Caco-2 (cell line): ENCODE measurements at regions not wholly inside any gene's neighbourhood (a gene's known extent, or its start where the extent isn't known, plus 50 kb on each side); places are given as distances from the start of the nearest gene placed in this dataset.

Source experiments
- BruUV-seq: library from RNA; stranded (reverse); fragments of 400-500 nt; replicated peaks from 2 replicates; lab custom pipeline; 2021; lab: Mats Ljungman, UMichigan
- CTCF ChIA-PET: fragments of 300-600 bp; sonication (Branson Sonifier 250); formaldehyde crosslinking; loops from one replicate; lab custom pipeline; 2022; ENCODE audit warnings: antibody characterized with exemption; lab: Charles Lee
- POLR2A ChIA-PET: fragments of 300-600 bp; sonication (Branson Sonifier 250); formaldehyde crosslinking; loops from one replicate; lab custom pipeline; 2022; ENCODE audit warnings: antibody characterized with exemption; lab: Charles Lee
- DNase-seq, 2 experiments: peaks; one replicate each; pipeline versions ENCODE4 v3.0.0 to v3.0.0-alpha.2; 2020 to 2022
- H3K27me3 ChIP-seq: replicated peaks from 2 replicates; pipeline ENCODE4 v1.6.0; 2011; ENCODE audit warnings: low read length; ENCODE audit not compliant: control insufficient read depth, insufficient read depth
- H3K36me3 ChIP-seq: 2 replicates; pipeline ENCODE4 v1.5.1; 2011; ENCODE audit warnings: low read length; ENCODE audit not compliant: control insufficient read depth, insufficient read depth
- H3K4me1 ChIP-seq: fragments of 250-450 bp; sonication (Bioruptor Pico); 2 replicates; pipeline ENCODE4 v1.5.1; 2020; ENCODE audit warnings: mild to moderate bottlenecking
- H3K4me3 ChIP-seq: 2 replicates; pipeline ENCODE4 v1.5.1; 2011; ENCODE audit warnings: low read depth, mild to moderate bottlenecking, control low read depth, low read length
- H3K9me3 ChIP-seq: fragments of 250-450 bp; sonication (Bioruptor Pico); 2 replicates; pipeline ENCODE4 v1.5.1; 2020; ENCODE audit warnings: mild to moderate bottlenecking, moderate library complexity
- H3K27ac Mint-ChIP-seq: one replicate; pipeline ENCODE4 v1.8.0; 2022; ENCODE audit warnings: mixed read lengths; ENCODE audit not compliant: unreplicated experiment
- H3K27me3 Mint-ChIP-seq: one replicate; pipeline ENCODE4 v1.8.0; 2022; ENCODE audit warnings: mixed read lengths; ENCODE audit not compliant: insufficient read depth, unreplicated experiment
- H3K36me3 Mint-ChIP-seq: one replicate; pipeline ENCODE4 v1.8.0; 2022; ENCODE audit warnings: mild to moderate bottlenecking, mixed read lengths; ENCODE audit not compliant: insufficient read depth, unreplicated experiment
- H3K4me1 Mint-ChIP-seq: one replicate; pipeline ENCODE4 v1.8.0; 2022; ENCODE audit warnings: low read depth, mixed read lengths; ENCODE audit not compliant: unreplicated experiment
- H3K4me3 Mint-ChIP-seq: one replicate; pipeline ENCODE4 v1.8.0; 2022; ENCODE audit warnings: mild to moderate bottlenecking, moderate library complexity, mixed read lengths; ENCODE audit not compliant: unreplicated experiment
- H3K9me3 Mint-ChIP-seq: one replicate; pipeline ENCODE4 v1.8.0; 2022; ENCODE audit warnings: mixed read lengths; ENCODE audit not compliant: unreplicated experiment
- intact Hi-C: fragments of 100-400 bp; cut with micrococcal nuclease; formaldehyde crosslinking; loops from one replicate; pipeline ENCODE4 v1.10.0; 2022; ENCODE audit not compliant: unreplicated experiment
- TF ChIP-seq, protein P1 (sequence below), 2 experiments: fragments of 200-600 bp in 1 of 2; IDR thresholded peaks; 1 replicate in 1 of 2; 2 replicates in 1 of 2; pipeline versions ENCODE4 v1.5.1 to v1.8.0; 2011 to 2022; ENCODE audit warnings: antibody characterized with exemption in 1 of 2, control low read depth in 1 of 2, inconsistent platforms in 1 of 2, low read depth in 1 of 2, low read length in 1 of 2, mild to moderate bottlenecking in 1 of 2, moderate library complexity in 1 of 2; ENCODE audit not compliant: insufficient read depth in 1 of 2, severe bottlenecking in 1 of 2, unreplicated experiment in 1 of 2

DNA sequence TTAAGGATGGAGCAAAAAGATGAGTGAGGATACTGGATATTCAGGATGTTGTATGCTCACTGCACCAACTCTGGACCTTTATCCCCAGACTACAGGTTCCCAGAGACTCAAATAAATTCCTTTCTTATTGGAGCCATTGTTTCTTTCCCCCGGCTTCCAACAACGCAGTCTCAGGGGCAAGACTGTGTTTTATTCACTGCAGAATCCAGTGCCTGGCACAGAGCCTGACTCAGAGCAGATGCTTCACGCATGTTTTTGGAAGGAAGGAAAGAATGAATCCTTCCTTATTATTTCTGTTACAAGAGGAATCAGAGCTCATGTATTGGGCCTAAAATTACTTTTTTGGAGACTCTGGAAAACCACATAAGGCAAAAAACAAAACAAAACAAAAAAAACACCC is 96.0 kb upstream of the VGLL4 start:
- no peaks in the 10 kb centered on the region for H3K27me3 ChIP-seq
- Mint-ChIP-seq H3K36me3 (no peaks in the 10 kb centered on the region), H3K27ac (no peak overlapping the region), H3K27me3 (no peaks in the 10 kb centered on the region), H3K9me3 (no peaks in the 10 kb centered on the region), H3K4me3 (no peak overlapping the region), H3K4me1 (peaks cover 8% of the 10 kb centered on the region)
- BruUV-seq: no TSS peak
- CTCF ChIA-PET: no interaction called here
- POLR2A ChIA-PET: no interaction called here
- TF ChIP-seq, protein P1, sequence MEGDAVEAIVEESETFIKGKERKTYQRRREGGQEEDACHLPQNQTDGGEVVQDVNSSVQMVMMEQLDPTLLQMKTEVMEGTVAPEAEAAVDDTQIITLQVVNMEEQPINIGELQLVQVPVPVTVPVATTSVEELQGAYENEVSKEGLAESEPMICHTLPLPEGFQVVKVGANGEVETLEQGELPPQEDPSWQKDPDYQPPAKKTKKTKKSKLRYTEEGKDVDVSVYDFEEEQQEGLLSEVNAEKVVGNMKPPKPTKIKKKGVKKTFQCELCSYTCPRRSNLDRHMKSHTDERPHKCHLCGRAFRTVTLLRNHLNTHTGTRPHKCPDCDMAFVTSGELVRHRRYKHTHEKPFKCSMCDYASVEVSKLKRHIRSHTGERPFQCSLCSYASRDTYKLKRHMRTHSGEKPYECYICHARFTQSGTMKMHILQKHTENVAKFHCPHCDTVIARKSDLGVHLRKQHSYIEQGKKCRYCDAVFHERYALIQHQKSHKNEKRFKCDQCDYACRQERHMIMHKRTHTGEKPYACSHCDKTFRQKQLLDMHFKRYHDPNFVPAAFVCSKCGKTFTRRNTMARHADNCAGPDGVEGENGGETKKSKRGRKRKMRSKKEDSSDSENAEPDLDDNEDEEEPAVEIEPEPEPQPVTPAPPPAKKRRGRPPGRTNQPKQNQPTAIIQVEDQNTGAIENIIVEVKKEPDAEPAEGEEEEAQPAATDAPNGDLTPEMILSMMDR (IDR thresholded peaks at IDR 0.05; ENCODE audit: insufficient read depth in 1 of 2, low read depth in 1 of 2, low read length in 1 of 2, severe bottlenecking in 1 of 2, unreplicated experiment in 1 of 2): no peak
- H3K36me3 ChIP-seq: no peaks in the 10 kb centered on the region
- intact Hi-C loops: loop anchor here (5.0 kb wide), 1 partner anchor 33 kb away; no protein-coding TSS in a partner anchor
- H3K4me1 ChIP-seq: no peaks in the 10 kb centered on the region
- H3K4me3 ChIP-seq: no peak overlapping the region
- H3K9me3 ChIP-seq: no peaks in the 10 kb centered on the region
- no peak for DNase-seq

DNA sequence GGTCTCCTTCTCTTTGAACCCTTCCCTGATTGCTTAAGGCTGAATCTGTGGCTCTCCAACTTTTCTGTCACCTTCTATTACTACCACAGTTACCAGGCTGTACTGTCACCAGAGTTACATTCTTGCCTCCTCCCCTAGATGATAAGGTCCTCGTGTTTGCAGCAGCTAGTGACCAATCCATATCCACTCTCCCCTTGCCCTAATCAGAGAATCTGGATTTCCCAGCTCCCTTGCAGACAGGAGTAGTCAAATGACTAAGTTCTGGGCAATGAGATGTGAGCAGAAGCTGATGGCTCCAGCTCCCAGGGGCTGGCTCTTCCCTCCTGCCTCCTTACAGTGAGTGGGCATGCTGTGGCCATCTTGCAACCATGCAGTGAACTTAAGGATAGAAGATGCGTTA is 95.4 kb upstream of the VGLL4 start:
- TF ChIP-seq, protein P1 (IDR thresholded peaks at IDR 0.05; ENCODE audit: insufficient read depth in 1 of 2, low read depth in 1 of 2, low read length in 1 of 2, severe bottlenecking in 1 of 2, unreplicated experiment in 1 of 2): no peak
- Histone ChIP-seq H3K27me3 (no peaks in the 10 kb centered on the region), H3K9me3 (no peaks in the 10 kb centered on the region), H3K36me3 (no peaks in the 10 kb centered on the region), H3K4me3 (no peak overlapping the region), H3K4me1 (no peaks in the 10 kb centered on the region)
- no peak overlapping the region for H3K4me3 Mint-ChIP-seq
- peaks cover 8% of the 10 kb centered on the region for H3K4me1 Mint-ChIP-seq
- no peak for DNase-seq
- intact Hi-C loops: loop anchor here (5.0 kb wide), 1 partner anchor 33 kb away; no protein-coding TSS in a partner anchor
- no peaks in the 10 kb centered on the region for H3K36me3 Mint-ChIP-seq
- no TSS peak for BruUV-seq
- ChIA-PET CTCF (no interaction called here), POLR2A (no interaction called here)
- H3K9me3 Mint-ChIP-seq: no peaks in the 10 kb centered on the region
- H3K27ac Mint-ChIP-seq: no peak overlapping the region
- no peaks in the 10 kb centered on the region for H3K27me3 Mint-ChIP-seq

GRCh38 chr3:11737742-11738141 is 94.0 kb upstream of the VGLL4 start:
- TF ChIP-seq, protein P1 (IDR thresholded peaks at IDR 0.05; ENCODE audit: insufficient read depth in 1 of 2, low read depth in 1 of 2, low read length in 1 of 2, severe bottlenecking in 1 of 2, unreplicated experiment in 1 of 2): no peak
- Histone ChIP-seq H3K9me3 (no peaks in the 10 kb centered on the region), H3K27me3 (no peaks in the 10 kb centered on the region), H3K36me3 (no peaks in the 10 kb centered on the region), H3K4me3 (no peak overlapping the region), H3K4me1 (no peaks in the 10 kb centered on the region)
- H3K9me3 Mint-ChIP-seq: no peaks in the 10 kb centered on the region
- peaks cover 8% of the 10 kb centered on the region for H3K4me1 Mint-ChIP-seq
- ChIA-PET POLR2A (no interaction called here), CTCF (no interaction called here)
- H3K27ac Mint-ChIP-seq: no peak overlapping the region
- intact Hi-C loops: loop anchor here (5.0 kb wide), 1 partner anchor 35 kb away; no protein-coding TSS in a partner anchor
- no peaks in the 10 kb centered on the region for H3K27me3 Mint-ChIP-seq
- no peak overlapping the region for H3K4me3 Mint-ChIP-seq
- no peak for DNase-seq
- no TSS peak for BruUV-seq
- no peaks in the 10 kb centered on the region for H3K36me3 Mint-ChIP-seq
